OCI-LY7 (cell line): ENCODE measurements at regions not wholly inside any gene's neighbourhood (a gene's known extent, or its start where the extent isn't known, plus 50 kb on each side); places are given as distances from the start of the nearest gene placed in this dataset.

ENCODE experiments used
- BruUV-seq: library from RNA; stranded (reverse); fragments of 400-500 nt; replicated peaks from 2 replicates; lab custom pipeline; 2021; lab: Mats Ljungman, UMichigan
- CTCF ChIA-PET: fragments of 300-600 bp; sonication (Branson Sonifier 250); formaldehyde crosslinking; loops from one replicate; lab custom pipeline; 2022; ENCODE audit warnings: antibody characterized with exemption; ENCODE audit not compliant: unreplicated experiment; lab: Charles Lee
- POLR2A ChIA-PET: fragments of 300-600 bp; sonication (Branson Sonifier 250); formaldehyde crosslinking; loops from one replicate; lab custom pipeline; 2022; ENCODE audit warnings: antibody characterized with exemption; lab: Charles Lee
- DNase-seq: peaks from one replicate; pipeline ENCODE4 v3.0.0-alpha.2; 2015; ENCODE audit warnings: low spot score
- H2AFZ ChIP-seq: fragments of 200-600 bp; sonication (generic), shearing (Covaris generic); 2 replicates; pipeline ENCODE4 v1.6.1; 2014; ENCODE audit warnings: mild to moderate bottlenecking, antibody characterized with exemption, low read length, moderate library complexity
- H3K27ac ChIP-seq: fragments of 200-600 bp; sonication (generic); 2 replicates; pipeline ENCODE4 v1.5.1; 2014; ENCODE audit warnings: mixed run types, low read depth, mild to moderate bottlenecking, moderate library complexity, low read length, inconsistent platforms; ENCODE audit not compliant: poor library complexity, severe bottlenecking
- H3K36me3 ChIP-seq: fragments of 200-600 bp; sonication (generic); 2 replicates; pipeline ENCODE4 v1.6.1; 2014; ENCODE audit warnings: mild to moderate bottlenecking, antibody characterized with exemption, low read length, moderate library complexity, mixed read lengths; ENCODE audit not compliant: insufficient read depth
- H3K4me1 ChIP-seq: fragments of 200-600 bp; sonication (generic); 2 replicates; pipeline ENCODE4 v1.5.1; 2014; ENCODE audit warnings: mild to moderate bottlenecking, low read length; ENCODE audit not compliant: insufficient read depth, poor library complexity, severe bottlenecking
- H3K4me2 ChIP-seq: fragments of 200-600 bp; sonication (generic); 2 replicates; pipeline ENCODE4 v1.6.1; 2014; ENCODE audit warnings: mild to moderate bottlenecking, low read length
- H3K4me3 ChIP-seq: fragments of 200-600 bp; sonication (generic); 2 replicates; pipeline ENCODE4 v1.5.1; 2014; ENCODE audit warnings: mild to moderate bottlenecking, low read depth, low read length; ENCODE audit not compliant: poor library complexity, severe bottlenecking
- H3K79me2 ChIP-seq: fragments of 200-600 bp; sonication (generic); 2 replicates; pipeline ENCODE4 v1.6.1; 2016; ENCODE audit warnings: low read depth, mild to moderate bottlenecking, low read length, moderate library complexity, mixed read lengths; ENCODE audit not compliant: insufficient read depth
- H3K9me2 ChIP-seq: fragments of 200-600 bp; sonication (generic); 2 replicates; pipeline ENCODE4 v1.6.1; 2016; ENCODE audit warnings: mild to moderate bottlenecking, low read length, mixed read lengths; ENCODE audit not compliant: insufficient read depth
- H3K9me3 ChIP-seq: fragments of 200-600 bp; sonication (generic); 2 replicates; pipeline ENCODE4 v1.6.1; 2014; ENCODE audit warnings: mild to moderate bottlenecking, mixed run types, low read length, mixed read lengths
- H4K20me1 ChIP-seq: fragments of 200-600 bp; sonication (generic); 2 replicates; pipeline ENCODE4 v1.6.1; 2014; ENCODE audit warnings: mild to moderate bottlenecking, antibody characterized with exemption, low read length, moderate library complexity, mixed read lengths; ENCODE audit not compliant: insufficient read depth
- CTCF ChIP-seq: fragments of 200-600 bp; sonication (generic); conservative IDR thresholded peaks from 2 replicates; pipeline ENCODE4 v1.5.1; 2014; ENCODE audit warnings: mild to moderate bottlenecking, antibody characterized with exemption, low read length, moderate library complexity, mixed read lengths
- EZH2phosphoT487 ChIP-seq: fragments of 200-600 bp; sonication (generic); IDR thresholded peaks from 2 replicates; pipeline ENCODE4 v1.6.1; 2018; ENCODE audit warnings: low read depth, borderline replicate concordance, mild to moderate bottlenecking, mixed run types, antibody characterized with exemption, low read length, moderate library complexity, mixed read lengths
- intact Hi-C: fragments of 100-400 bp; cut with micrococcal nuclease; formaldehyde crosslinking; loops from one replicate; pipeline ENCODE4 v1.10.0; 2022; ENCODE audit not compliant: unreplicated experiment

DNA sequence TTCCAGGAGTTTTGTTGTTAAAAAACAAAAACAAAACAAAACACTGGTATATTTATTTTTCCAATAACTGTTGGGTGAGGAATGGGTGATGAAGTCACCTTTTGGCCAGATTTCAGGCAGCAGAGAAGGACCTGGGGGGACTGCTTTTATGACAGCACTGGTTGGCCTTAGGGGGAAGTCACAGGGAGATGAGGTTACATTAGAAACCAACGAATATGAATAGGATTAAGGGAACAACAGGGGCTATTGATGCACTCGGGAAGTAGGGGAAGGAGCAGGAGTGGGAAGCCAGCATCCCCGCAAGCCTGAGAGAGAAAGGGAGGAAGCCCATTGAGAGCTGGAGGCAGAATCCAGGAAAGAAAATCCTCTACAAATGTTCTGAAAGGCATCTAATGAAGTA is 958.4 kb downstream of the TYW1 start:
- Histone ChIP-seq H2AFZ (no peak overlapping the region), H3K79me2 (no peaks in the 10 kb centered on the region), H3K9me3 (no peaks in the 10 kb centered on the region), H3K4me2 (no peak overlapping the region), H3K27ac (no peak overlapping the region), H3K36me3 (no peaks in the 10 kb centered on the region), H3K4me3 (no peak overlapping the region), H4K20me1 (no peaks in the 10 kb centered on the region), H3K9me2 (no peaks in the 10 kb centered on the region), H3K4me1 (no peaks in the 10 kb centered on the region)
- no peak for TF ChIP-seq EZH2phosphoT487
- no peak for TF ChIP-seq CTCF
- no peak for DNase-seq
- ChIA-PET POLR2A (no interaction called here), CTCF (no interaction called here)
- no TSS peak for BruUV-seq
- intact Hi-C loops = no loop called here

DNA sequence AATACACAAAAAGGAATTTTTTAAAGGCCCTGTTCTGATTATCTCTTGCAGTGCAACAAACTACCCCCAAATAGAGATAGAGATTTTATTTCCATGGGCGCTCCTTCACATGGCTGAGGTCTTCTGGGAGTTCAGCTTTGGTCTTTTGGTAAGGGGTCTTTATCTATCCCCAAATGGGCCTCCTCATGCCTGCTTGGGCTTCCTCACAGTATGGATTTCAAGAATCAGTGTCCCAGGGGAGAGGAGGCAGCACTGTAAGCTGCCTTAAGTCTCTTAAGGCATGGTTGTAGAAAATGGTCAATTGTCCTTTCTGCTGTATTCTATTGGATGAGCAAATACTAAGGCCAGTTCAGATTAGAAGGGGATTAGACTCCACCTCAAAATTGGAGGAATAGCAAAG is 966.2 kb downstream of the TYW1 start:
- no peak overlapping the region for H3K4me2 ChIP-seq
- ChIA-PET POLR2A (no interaction called here), CTCF (no interaction called here)
- BruUV-seq = no TSS peak
- H3K9me3 ChIP-seq = no peaks in the 10 kb centered on the region
- H2AFZ ChIP-seq = no peak overlapping the region
- H3K4me1 ChIP-seq = no peaks in the 10 kb centered on the region
- DNase-seq = no peak
- H3K9me2 ChIP-seq = no peaks in the 10 kb centered on the region
- H4K20me1 ChIP-seq = no peaks in the 10 kb centered on the region
- TF ChIP-seq EZH2phosphoT487 = no peak
- H3K79me2 ChIP-seq = no peaks in the 10 kb centered on the region
- no peak overlapping the region for H3K4me3 ChIP-seq
- H3K27ac ChIP-seq = no peak overlapping the region
- H3K36me3 ChIP-seq = no peaks in the 10 kb centered on the region
- intact Hi-C loops = no loop called here

DNA sequence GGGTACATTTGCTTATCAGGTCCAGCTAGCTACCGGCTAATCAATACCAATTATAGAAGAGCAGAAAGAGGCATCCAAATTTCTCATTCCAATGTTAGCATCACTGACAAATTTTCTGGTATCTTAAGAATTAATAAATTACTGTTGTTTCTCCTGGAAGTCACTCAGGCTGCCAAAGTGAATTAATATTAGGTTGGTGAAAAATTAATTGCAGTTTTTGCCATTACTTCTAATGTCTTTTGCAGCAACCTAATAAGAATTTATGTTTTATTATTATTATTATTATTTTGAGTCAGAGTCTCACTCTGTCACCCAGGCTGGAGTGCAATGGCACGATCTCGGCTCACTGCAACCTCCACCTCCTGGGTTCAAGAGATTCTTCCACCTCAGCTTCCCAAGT is 979.9 kb downstream of the TYW1 start:
- Histone ChIP-seq H3K36me3 (no peaks in the 10 kb centered on the region), H3K9me3 (no peaks in the 10 kb centered on the region), H3K9me2 (no peaks in the 10 kb centered on the region), H2AFZ (no peak overlapping the region), H3K4me1 (no peaks in the 10 kb centered on the region), H3K27ac (no peak overlapping the region), H3K79me2 (no peaks in the 10 kb centered on the region), H3K4me3 (no peak overlapping the region), H4K20me1 (no peaks in the 10 kb centered on the region), H3K4me2 (no peak overlapping the region)
- intact Hi-C loops = no loop called here
- TF ChIP-seq EZH2phosphoT487 (no peak), CTCF (no peak)
- DNase-seq = no peak
- CTCF ChIA-PET = no interaction called here
- POLR2A ChIA-PET = no interaction called here
- BruUV-seq = no TSS peak
